DMS 273 (cell line): ENCODE measurements at regions not wholly inside any gene's neighbourhood (a gene's known extent, or its start where the extent isn't known, plus 50 kb on each side); places are given as distances from the start of the nearest gene placed in this dataset.

Experiments used
- DNase-seq: peaks from one replicate; lab custom pipeline; 2025; ENCODE audit not compliant: unreplicated experiment; lab: John Stamatoyannopoulos, UW

DNA sequence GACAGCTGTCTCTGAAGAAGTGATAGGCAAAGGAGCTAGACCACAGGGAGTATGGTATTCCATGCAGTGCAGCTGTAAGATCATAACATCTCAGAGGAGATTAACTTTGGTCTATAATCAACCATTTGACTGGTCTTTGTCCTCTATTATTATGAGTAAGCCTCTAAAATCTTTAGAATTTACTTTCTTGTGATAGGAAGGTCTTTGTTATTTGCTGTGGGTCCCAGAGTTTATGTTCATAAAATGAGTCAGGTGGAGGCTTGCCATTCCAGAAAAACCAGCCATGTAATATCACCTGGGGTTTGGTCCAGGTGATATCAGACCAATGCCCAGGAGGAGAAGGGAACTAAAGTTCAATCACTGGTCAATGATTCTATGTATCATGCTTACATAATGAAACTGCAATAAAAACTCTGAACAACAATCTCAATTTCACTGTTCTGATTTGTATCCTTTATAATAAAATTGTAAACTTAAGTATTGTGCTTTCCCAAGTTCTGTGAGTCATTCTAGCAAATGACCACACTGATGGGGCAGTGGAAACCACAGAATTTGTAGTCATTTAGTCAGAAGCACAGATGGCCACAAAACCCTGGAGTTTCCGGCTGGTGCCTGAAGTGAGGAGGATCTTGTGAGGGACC is 239.6 kb upstream of the TRAM1L1 start:
- DNase-seq, result no peak

DNA sequence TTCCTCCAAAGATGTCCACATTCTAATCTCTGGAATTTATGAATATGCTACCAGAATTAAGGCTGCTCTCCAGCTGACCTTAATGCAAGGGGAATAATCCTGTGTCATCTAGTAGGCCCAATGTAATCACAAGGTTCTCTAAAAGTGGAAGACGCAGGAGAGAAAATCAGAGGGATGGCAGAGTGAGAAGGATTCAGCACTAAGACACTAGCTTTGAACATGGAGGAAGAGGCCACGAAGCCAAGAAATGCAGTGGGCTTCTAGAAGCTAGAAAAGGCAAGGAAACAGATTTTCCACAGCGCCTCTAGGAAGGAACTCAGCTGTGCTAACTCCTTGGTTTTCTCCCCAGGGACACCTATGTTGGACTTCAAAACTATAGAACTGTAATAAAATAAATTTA is 240.7 kb upstream of the TRAM1L1 start:
- no peak for DNase-seq

GRCh38 chr4:117327491-117327890 is 242.1 kb upstream of the TRAM1L1 start:
- no peak for DNase-seq

GRCh38 chr4:117328333-117328732 is 243.0 kb upstream of the TRAM1L1 start:
- DNase-seq, result no peak

DNA sequence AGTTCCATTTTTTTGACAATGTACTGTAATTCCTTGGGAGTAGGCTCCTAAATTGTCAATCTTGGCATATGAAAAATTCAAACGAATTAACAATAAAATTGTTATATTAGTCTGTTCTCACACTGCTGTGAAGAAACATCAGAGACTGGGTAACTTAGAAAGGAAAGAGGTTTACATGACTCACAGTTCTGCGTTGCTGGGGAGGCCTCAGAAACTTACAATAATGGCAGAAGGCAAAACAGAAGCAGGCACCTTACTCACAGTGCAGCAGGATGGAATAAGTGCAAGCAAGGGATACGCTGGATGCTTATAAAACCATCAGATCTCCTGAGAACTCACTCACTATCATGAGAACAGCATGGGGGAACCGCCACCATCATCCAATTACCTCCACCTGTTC is 246.4 kb upstream of the TRAM1L1 start:
- DNase-seq, result no peak

DNA sequence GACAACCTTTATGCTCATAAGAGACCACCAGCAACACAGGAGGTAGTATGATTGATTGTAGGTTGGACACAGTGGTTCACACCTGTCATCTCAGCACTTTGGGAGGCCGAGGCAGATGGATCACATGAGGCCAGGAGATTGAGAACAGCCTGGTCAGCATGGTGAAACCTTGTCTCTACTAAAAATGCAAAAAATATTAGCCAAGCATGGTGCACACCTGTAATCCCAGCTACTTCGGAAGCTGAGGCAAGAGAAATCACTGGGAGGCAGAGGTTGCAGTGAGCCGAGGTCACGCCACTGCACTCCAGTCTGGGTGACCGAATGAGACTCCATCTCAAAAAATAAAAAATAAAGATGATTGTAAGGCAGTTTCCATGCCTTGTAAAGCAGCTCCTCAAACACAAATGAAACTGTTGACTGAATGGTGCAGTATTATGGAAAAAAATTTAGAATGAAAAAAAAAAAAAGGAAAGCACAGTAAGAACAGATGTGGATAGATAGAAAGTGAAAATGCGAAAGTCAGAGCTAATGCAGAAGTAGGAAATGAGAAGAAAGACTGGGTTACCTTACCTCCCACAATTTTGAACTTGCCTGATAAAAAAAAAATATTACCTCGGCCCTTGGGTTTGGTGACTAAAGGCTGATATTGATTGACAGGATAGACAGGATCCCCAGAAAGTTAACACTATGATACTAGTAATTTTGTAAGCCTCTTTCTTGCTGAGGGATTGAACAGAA is 249.2 kb upstream of the TRAM1L1 start:
- no peak for DNase-seq

GRCh38 chr4:117357437-117357836 is 272.1 kb upstream of the TRAM1L1 start:
- no peak for DNase-seq

- no peak for DNase-seq
These were observed 272.5 kb upstream of the TRAM1L1 start for GRCh38 chr4:117357866-117358265.

- DNase-seq, result no peak
These were observed 285.7 kb upstream of the TRAM1L1 start for GRCh38 chr4:117370944-117371668.

DNA sequence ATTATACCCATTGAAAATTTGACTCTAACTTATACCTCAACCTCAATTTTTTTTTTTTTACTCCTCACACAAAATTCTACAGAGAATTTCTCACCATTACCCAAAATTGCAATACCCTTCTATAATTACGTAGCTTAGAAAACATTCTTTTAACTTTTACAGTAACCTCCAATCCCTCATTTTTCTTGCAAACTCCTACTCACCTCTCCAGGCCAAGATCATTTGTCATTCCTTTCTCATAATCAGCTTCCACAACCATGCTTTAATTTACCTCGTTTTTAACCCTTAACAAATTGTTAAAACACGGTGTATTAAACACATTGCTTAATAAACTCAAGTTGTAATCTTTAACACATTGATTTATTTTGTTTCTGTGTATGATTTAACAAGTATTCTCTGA is 289.7 kb upstream of the TRAM1L1 start:
- no peak for DNase-seq

GRCh38 chr4:117376692-117377091 is 291.3 kb upstream of the TRAM1L1 start:
- peak; percentile 70 for DNase-seq

DNA sequence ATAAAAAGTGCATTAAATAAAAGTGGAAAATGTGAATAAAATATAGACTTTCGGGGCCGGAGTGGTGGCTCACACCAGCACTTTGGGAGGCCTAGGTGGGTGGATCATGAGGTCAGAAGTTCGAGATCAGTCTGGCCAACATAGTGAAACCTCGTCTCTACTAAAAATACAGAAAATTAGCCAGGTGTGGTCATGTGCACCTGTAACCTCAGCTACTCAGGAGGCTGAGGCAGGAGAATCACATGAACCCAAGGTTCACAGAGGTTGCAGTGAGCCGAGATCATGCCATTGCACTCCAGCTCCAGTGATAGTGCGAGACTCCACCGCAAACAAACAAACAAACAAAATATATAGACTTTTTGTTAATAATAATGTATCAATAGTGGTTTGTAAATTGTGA is 293.6 kb upstream of the TRAM1L1 start:
- DNase-seq, result no peak

GRCh38 chr4:117383468-117383867 is 298.1 kb upstream of the TRAM1L1 start:
- peak; percentile 53 for DNase-seq

GRCh38 chr4:117385526-117385925 is 300.1 kb upstream of the TRAM1L1 start:
- no peak for DNase-seq

GRCh38 chr4:117387072-117387471 is 301.7 kb upstream of the TRAM1L1 start:
- peak; percentile 8 for DNase-seq

DNA sequence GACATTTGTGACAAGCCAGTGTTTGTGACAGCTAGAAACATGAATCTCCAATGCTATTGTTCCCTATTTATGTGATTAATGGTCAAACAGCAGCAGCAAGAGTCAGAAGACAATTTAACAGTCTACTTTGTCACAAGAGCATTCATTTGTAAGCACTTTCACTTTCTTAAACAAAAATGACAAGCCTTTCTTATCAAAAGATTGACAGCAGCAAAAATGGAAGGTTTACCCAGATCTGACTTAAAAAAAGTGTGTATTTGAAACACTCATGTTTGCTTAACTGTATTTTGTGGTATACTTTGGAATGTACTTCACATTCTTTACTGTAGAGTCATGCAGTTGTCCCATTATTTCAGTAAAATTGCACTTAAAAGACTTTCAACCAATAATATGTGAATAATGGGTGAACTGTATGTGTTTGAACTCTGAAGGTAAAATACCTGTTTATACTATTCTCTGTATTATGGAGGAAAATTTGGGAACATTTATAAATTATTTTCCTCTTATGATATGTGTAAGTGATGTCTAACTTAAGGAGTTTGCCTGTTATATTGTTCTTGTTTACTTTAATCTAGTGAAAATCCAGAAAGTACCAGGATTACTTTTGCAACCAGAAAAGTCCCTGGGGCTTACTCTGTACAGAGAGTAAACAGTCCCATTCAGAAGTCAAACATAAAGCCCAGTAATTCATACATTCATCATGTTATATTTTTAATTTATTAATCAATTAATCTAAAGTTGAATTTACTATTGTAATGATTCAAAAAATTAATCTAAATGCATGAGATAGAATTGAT is 314.9 kb upstream of the TRAM1L1 start:
- DNase-seq, result no peak

- DNase-seq, result no peak
These were observed 327.3 kb upstream of the TRAM1L1 start for GRCh38 chr4:117412661-117413060.

GRCh38 chr4:117417856-117418255 is 332.5 kb upstream of the TRAM1L1 start:
- no peak for DNase-seq

DNA sequence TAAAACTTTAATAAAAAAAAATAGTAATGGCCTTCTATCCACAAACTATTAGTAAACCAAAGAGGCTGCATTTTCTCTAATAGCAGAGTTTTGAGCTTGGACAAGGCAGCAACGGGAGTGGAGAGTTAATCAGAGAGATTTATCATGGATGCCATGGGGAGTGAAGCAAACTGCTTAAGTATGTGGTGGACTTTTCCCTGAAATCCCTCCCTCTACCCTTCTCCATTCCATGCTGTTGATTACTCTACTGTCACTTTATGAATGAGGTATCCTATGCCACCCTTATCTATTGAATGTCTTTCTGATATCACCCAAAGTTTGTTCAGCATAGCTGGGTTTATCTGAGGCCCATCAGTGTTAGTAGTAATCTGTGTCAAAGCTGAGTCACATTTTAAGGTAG is 335.6 kb upstream of the TRAM1L1 start:
- no peak for DNase-seq

GRCh38 chr4:117421706-117422105 is 336.3 kb upstream of the TRAM1L1 start:
- DNase-seq, result no peak

GRCh38 chr4:117422297-117422696 is 336.9 kb upstream of the TRAM1L1 start:
- no peak for DNase-seq
